Effector memory CD8-positive, alpha-beta T cell (primary cell): ENCODE measurements at regions not wholly inside any gene's neighbourhood (a gene's known extent, or its start where the extent isn't known, plus 50 kb on each side); places are given as distances from the start of the nearest gene placed in this dataset.

ENCODE experiments used
- ATAC-seq: fragments of 150-1000 bp; cut with Tn5 transposase; replicated peaks from 2 replicates; pipeline ENCODE4 v1.10.0; 2021; ENCODE audit warnings: mild to moderate bottlenecking, moderate library complexity
- DNase-seq, 3 experiments: peaks; one replicate each; pipeline ENCODE4 v3.0.0; 2021
- H3K27ac Mint-ChIP-seq, 2 donors: one replicate each; pipeline ENCODE4 v1.8.0; 2022; ENCODE audit warnings: mild to moderate bottlenecking in 2 of 2, mixed read lengths in 2 of 2, moderate library complexity in 2 of 2
- H3K27me3 Mint-ChIP-seq, 2 donors: one replicate each; pipeline ENCODE4 v1.8.0; 2022; ENCODE audit warnings: mixed read lengths in 2 of 2
- H3K36me3 Mint-ChIP-seq: one replicate; pipeline ENCODE4 v1.8.0; 2022; ENCODE audit warnings: mild to moderate bottlenecking, moderate library complexity, mixed read lengths; ENCODE audit not compliant: insufficient read depth
- H3K4me1 Mint-ChIP-seq, 2 donors: one replicate each; pipeline ENCODE4 v1.8.0; 2022; ENCODE audit warnings: low read depth in 2 of 2, mixed read lengths in 2 of 2
- H3K4me3 Mint-ChIP-seq, 2 donors: one replicate each; pipeline ENCODE4 v1.8.0; 2022; ENCODE audit warnings: mild to moderate bottlenecking in 2 of 2, mixed read lengths in 2 of 2, moderate library complexity in 2 of 2
- H3K9me3 Mint-ChIP-seq, 2 donors: one replicate each; pipeline ENCODE4 v1.8.0; 2022; ENCODE audit warnings: mixed read lengths in 2 of 2

GRCh38 chr9:27851858-27852257 lies 278.6 kb upstream of the C9orf72 start:
- H3K4me1 Mint-ChIP-seq: no peaks in the 10 kb centered on the region
- H3K9me3 Mint-ChIP-seq: peaks cover 3 to 9% of the 10 kb centered on the region in 2 donors
- H3K4me3 Mint-ChIP-seq: no peak overlapping the region
- no peaks in the 10 kb centered on the region for H3K36me3 Mint-ChIP-seq
- ATAC-seq: no peak
- H3K27me3 Mint-ChIP-seq: no peaks in the 10 kb centered on the region
- DNase-seq: no peak
- no peak overlapping the region for H3K27ac Mint-ChIP-seq

GRCh38 chr9:27853529-27853928 lies 280.2 kb upstream of the C9orf72 start:
- Mint-ChIP-seq H3K27me3 (no peaks in the 10 kb centered on the region), H3K36me3 (no peaks in the 10 kb centered on the region), H3K4me3 (no peak overlapping the region), H3K9me3 (peaks cover 5 to 9% of the 10 kb centered on the region in 2 donors), H3K27ac (no peak overlapping the region), H3K4me1 (no peaks in the 10 kb centered on the region)
- no peak for DNase-seq
- no peak for ATAC-seq

GRCh38 chr9:27856054-27856453 lies 282.8 kb upstream of the C9orf72 start:
- Mint-ChIP-seq H3K4me1 (no peaks in the 10 kb centered on the region), H3K36me3 (no peaks in the 10 kb centered on the region), H3K9me3 (peaks cover 5 to 7% of the 10 kb centered on the region in 2 donors), H3K4me3 (no peak overlapping the region), H3K27ac (no peak overlapping the region), H3K27me3 (no peaks in the 10 kb centered on the region)
- DNase-seq (no peak), ATAC-seq (no peak)

- ATAC-seq: no peak
- no peak for DNase-seq
- Mint-ChIP-seq H3K27ac (no peak overlapping the region), H3K4me3 (no peak overlapping the region), H3K9me3 (peaks cover under 1 to 1% of the 10 kb centered on the region in 2 donors), H3K36me3 (no peaks in the 10 kb centered on the region), H3K4me1 (no peaks in the 10 kb centered on the region), H3K27me3 (no peaks in the 10 kb centered on the region)
Measured at GRCh38 chr9:27856748-27857147, 283.5 kb upstream of the C9orf72 start.

GRCh38 chr9:27861887-27862286 lies 288.6 kb upstream of the C9orf72 start:
- ATAC-seq (no peak), DNase-seq (no peak)
- no peaks in the 10 kb centered on the region for H3K27me3 Mint-ChIP-seq
- no peak overlapping the region for H3K27ac Mint-ChIP-seq
- H3K4me1 Mint-ChIP-seq: no peaks in the 10 kb centered on the region
- H3K9me3 Mint-ChIP-seq: peaks cover 0 to 1% of the 10 kb centered on the region in 2 donors
- H3K36me3 Mint-ChIP-seq: no peaks in the 10 kb centered on the region
- no peak overlapping the region for H3K4me3 Mint-ChIP-seq

- no peak overlapping the region for H3K27ac Mint-ChIP-seq
Measured at GRCh38 chr9:27864644-27865438, 291.6 kb upstream of the C9orf72 start.

GRCh38 chr9:27866741-27867140 lies 293.5 kb upstream of the C9orf72 start:
- H3K4me3 Mint-ChIP-seq: no peak overlapping the region
- peaks cover 2 to 6% of the 10 kb centered on the region in 2 donors for H3K9me3 Mint-ChIP-seq
- no peaks in the 10 kb centered on the region for H3K36me3 Mint-ChIP-seq
- H3K27me3 Mint-ChIP-seq: no peaks in the 10 kb centered on the region
- no peak for DNase-seq
- no peak overlapping the region for H3K27ac Mint-ChIP-seq
- H3K4me1 Mint-ChIP-seq: no peaks in the 10 kb centered on the region
- no peak for ATAC-seq

More at GRCh38 chr9:27864644-27865438, 291.6 kb upstream of the C9orf72 start:
- DNase-seq: no peak
- ATAC-seq: no peak
- no peaks in the 10 kb centered on the region for H3K36me3 Mint-ChIP-seq
- H3K4me3 Mint-ChIP-seq: no peak overlapping the region
- peaks cover 2 to 6% of the 10 kb centered on the region in 2 donors for H3K9me3 Mint-ChIP-seq
- H3K4me1 Mint-ChIP-seq: no peaks in the 10 kb centered on the region
- no peaks in the 10 kb centered on the region for H3K27me3 Mint-ChIP-seq

- DNase-seq (no peak), ATAC-seq (no peak)
- no peaks in the 10 kb centered on the region for H3K36me3 Mint-ChIP-seq
- no peak overlapping the region for H3K4me3 Mint-ChIP-seq
- H3K27ac Mint-ChIP-seq: no peak overlapping the region
- H3K4me1 Mint-ChIP-seq: no peaks in the 10 kb centered on the region
- no peaks in the 10 kb centered on the region for H3K27me3 Mint-ChIP-seq
- H3K9me3 Mint-ChIP-seq: peaks cover 2 to 6% of the 10 kb centered on the region in 2 donors
Measured at GRCh38 chr9:27870404-27870803, 297.1 kb upstream of the C9orf72 start.

- H3K9me3 Mint-ChIP-seq: peaks cover 0 to 1% of the 10 kb centered on the region in 2 donors
- H3K4me3 Mint-ChIP-seq: no peak overlapping the region
- DNase-seq (no peak), ATAC-seq (no peak)
- H3K36me3 Mint-ChIP-seq: no peaks in the 10 kb centered on the region
- no peaks in the 10 kb centered on the region for H3K4me1 Mint-ChIP-seq
- H3K27ac Mint-ChIP-seq: no peak overlapping the region
- no peaks in the 10 kb centered on the region for H3K27me3 Mint-ChIP-seq
Measured at GRCh38 chr9:27880156-27880555, 306.9 kb upstream of the C9orf72 start.

GRCh38 chr9:27880635-27881034 lies 307.4 kb upstream of the C9orf72 start:
- Mint-ChIP-seq H3K27ac (no peak overlapping the region), H3K36me3 (no peaks in the 10 kb centered on the region), H3K27me3 (no peaks in the 10 kb centered on the region), H3K4me3 (no peak overlapping the region), H3K9me3 (peaks cover 0 to 1% of the 10 kb centered on the region in 2 donors), H3K4me1 (no peaks in the 10 kb centered on the region)
- ATAC-seq (no peak), DNase-seq (no peak)

- ATAC-seq (no peak), DNase-seq (no peak)
- H3K36me3 Mint-ChIP-seq: no peaks in the 10 kb centered on the region
- no peak overlapping the region for H3K4me3 Mint-ChIP-seq
- H3K4me1 Mint-ChIP-seq: no peaks in the 10 kb centered on the region
- no peak overlapping the region for H3K27ac Mint-ChIP-seq
- H3K27me3 Mint-ChIP-seq: no peaks in the 10 kb centered on the region
- peaks cover 0 to 2% of the 10 kb centered on the region in 2 donors for H3K9me3 Mint-ChIP-seq
Measured at GRCh38 chr9:27888661-27889295, 315.5 kb upstream of the C9orf72 start.

GRCh38 chr9:27924502-27924901 lies 351.2 kb upstream of the C9orf72 start:
- H3K36me3 Mint-ChIP-seq: no peaks in the 10 kb centered on the region
- DNase-seq (no peak), ATAC-seq (no peak)
- H3K9me3 Mint-ChIP-seq: peaks cover 0 to 6% of the 10 kb centered on the region in 2 donors
- no peaks in the 10 kb centered on the region for H3K27me3 Mint-ChIP-seq
- H3K4me1 Mint-ChIP-seq: no peaks in the 10 kb centered on the region
- no peak overlapping the region for H3K4me3 Mint-ChIP-seq
- no peak overlapping the region for H3K27ac Mint-ChIP-seq

- Mint-ChIP-seq H3K4me3 (no peak overlapping the region), H3K9me3 (peaks cover 0 to 6% of the 10 kb centered on the region in 2 donors), H3K36me3 (no peaks in the 10 kb centered on the region), H3K27me3 (no peaks in the 10 kb centered on the region), H3K27ac (no peak overlapping the region), H3K4me1 (no peaks in the 10 kb centered on the region)
- DNase-seq (no peak), ATAC-seq (no peak)
Measured at GRCh38 chr9:27925815-27926214, 352.5 kb upstream of the C9orf72 start.

- Mint-ChIP-seq H3K27ac (no peak overlapping the region), H3K36me3 (no peaks in the 10 kb centered on the region), H3K9me3 (no peaks in the 10 kb centered on the region), H3K4me1 (no peaks in the 10 kb centered on the region), H3K27me3 (no peaks in the 10 kb centered on the region), H3K4me3 (no peak overlapping the region)
- DNase-seq (no peak), ATAC-seq (no peak)
Measured at GRCh38 chr9:27929841-27930240, 356.6 kb upstream of the C9orf72 start.
